ENCODE measurements at regions not wholly inside any gene's neighbourhood (a gene's known extent, or its start where the extent isn't known, plus 50 kb on each side); places are given as distances from the start of the nearest gene placed in this dataset.

DNA sequence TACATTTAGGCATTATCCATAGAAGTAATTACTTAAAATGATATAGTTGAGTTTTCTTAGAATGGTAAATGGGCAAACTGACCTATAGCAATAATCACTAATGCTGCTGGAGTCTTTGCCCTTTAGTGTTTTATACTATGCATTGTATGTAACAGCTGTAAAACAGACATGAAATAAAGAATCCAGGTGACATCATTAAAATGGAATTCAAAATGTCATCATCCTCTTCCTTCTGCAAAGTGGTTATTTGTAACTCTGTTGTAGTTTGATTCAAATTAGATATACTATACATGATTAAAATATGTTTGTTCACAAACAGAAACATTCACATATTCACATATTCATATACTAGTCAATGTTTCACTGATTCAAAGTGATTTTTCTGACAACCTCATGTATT lies 598.8 kb downstream of the SLC16A7 start:
- ChIA-PET POLR2A (no interaction called here), CTCF (no interaction called here)
- Mint-ChIP-seq H3K9me3 (peaks cover under 1% of the 10 kb centered on the region; the same call in 1 of the 2 replicates), H3K4me1 (peaks cover 9% of the 10 kb centered on the region), H3K36me3 (no peaks in the 10 kb centered on the region), H3K27ac (no peak overlapping the region), H3K4me3 (no peak overlapping the region), H3K27me3 (ENCODE audit: low read depth) (no peaks in the 10 kb centered on the region)
- DNase-seq (ENCODE audit: low spot score) (no peak), ATAC-seq (no peak)
- TF ChIP-seq, protein P1, sequence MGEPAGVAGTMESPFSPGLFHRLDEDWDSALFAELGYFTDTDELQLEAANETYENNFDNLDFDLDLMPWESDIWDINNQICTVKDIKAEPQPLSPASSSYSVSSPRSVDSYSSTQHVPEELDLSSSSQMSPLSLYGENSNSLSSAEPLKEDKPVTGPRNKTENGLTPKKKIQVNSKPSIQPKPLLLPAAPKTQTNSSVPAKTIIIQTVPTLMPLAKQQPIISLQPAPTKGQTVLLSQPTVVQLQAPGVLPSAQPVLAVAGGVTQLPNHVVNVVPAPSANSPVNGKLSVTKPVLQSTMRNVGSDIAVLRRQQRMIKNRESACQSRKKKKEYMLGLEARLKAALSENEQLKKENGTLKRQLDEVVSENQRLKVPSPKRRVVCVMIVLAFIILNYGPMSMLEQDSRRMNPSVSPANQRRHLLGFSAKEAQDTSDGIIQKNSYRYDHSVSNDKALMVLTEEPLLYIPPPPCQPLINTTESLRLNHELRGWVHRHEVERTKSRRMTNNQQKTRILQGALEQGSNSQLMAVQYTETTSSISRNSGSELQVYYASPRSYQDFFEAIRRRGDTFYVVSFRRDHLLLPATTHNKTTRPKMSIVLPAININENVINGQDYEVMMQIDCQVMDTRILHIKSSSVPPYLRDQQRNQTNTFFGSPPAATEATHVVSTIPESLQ (CRISPR knock-in tag; IDR thresholded peaks at IDR 0.05) = no peak

- TF ChIP-seq, protein P2, sequence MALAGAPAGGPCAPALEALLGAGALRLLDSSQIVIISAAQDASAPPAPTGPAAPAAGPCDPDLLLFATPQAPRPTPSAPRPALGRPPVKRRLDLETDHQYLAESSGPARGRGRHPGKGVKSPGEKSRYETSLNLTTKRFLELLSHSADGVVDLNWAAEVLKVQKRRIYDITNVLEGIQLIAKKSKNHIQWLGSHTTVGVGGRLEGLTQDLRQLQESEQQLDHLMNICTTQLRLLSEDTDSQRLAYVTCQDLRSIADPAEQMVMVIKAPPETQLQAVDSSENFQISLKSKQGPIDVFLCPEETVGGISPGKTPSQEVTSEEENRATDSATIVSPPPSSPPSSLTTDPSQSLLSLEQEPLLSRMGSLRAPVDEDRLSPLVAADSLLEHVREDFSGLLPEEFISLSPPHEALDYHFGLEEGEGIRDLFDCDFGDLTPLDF (CRISPR knock-in tag; IDR thresholded peaks at IDR 0.05) = no peak
- TF ChIP-seq KAT7 (CRISPR knock-in tag; IDR thresholded peaks at IDR 0.05; ENCODE audit: borderline replicate concordance) (no peak), ZNF121 (CRISPR knock-in tag; IDR thresholded peaks at IDR 0.05) (no peak), IRF2 (CRISPR knock-in tag; IDR thresholded peaks at IDR 0.05; ENCODE audit: borderline replicate concordance, low read depth) (no peak), RORB (CRISPR knock-in tag; IDR thresholded peaks at IDR 0.05) (no peak), ZNF317 (CRISPR knock-in tag; IDR thresholded peaks at IDR 0.05; ENCODE audit: borderline replicate concordance, low read depth) (no peak), NFE2L1 (CRISPR knock-in tag; IDR thresholded peaks at IDR 0.05) (no peak), FOXK1 (CRISPR knock-in tag; IDR thresholded peaks at IDR 0.05) (no peak), MXD4 (CRISPR knock-in tag; IDR thresholded peaks at IDR 0.05; ENCODE audit: borderline replicate concordance) (no peak), MAX (CRISPR knock-in tag; IDR thresholded peaks at IDR 0.05) (no peak), NR1H2 (CRISPR knock-in tag; IDR thresholded peaks at IDR 0.05) (no peak), ZBTB21 (CRISPR knock-in tag; IDR thresholded peaks at IDR 0.05; ENCODE audit: borderline replicate concordance) (no peak)
- TF ChIP-seq, protein P3, sequence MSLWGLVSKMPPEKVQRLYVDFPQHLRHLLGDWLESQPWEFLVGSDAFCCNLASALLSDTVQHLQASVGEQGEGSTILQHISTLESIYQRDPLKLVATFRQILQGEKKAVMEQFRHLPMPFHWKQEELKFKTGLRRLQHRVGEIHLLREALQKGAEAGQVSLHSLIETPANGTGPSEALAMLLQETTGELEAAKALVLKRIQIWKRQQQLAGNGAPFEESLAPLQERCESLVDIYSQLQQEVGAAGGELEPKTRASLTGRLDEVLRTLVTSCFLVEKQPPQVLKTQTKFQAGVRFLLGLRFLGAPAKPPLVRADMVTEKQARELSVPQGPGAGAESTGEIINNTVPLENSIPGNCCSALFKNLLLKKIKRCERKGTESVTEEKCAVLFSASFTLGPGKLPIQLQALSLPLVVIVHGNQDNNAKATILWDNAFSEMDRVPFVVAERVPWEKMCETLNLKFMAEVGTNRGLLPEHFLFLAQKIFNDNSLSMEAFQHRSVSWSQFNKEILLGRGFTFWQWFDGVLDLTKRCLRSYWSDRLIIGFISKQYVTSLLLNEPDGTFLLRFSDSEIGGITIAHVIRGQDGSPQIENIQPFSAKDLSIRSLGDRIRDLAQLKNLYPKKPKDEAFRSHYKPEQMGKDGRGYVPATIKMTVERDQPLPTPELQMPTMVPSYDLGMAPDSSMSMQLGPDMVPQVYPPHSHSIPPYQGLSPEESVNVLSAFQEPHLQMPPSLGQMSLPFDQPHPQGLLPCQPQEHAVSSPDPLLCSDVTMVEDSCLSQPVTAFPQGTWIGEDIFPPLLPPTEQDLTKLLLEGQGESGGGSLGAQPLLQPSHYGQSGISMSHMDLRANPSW (CRISPR knock-in tag; conservative IDR thresholded peaks at IDR 0.05; ENCODE audit: low read depth) = no peak
- TF ChIP-seq, protein P4, sequence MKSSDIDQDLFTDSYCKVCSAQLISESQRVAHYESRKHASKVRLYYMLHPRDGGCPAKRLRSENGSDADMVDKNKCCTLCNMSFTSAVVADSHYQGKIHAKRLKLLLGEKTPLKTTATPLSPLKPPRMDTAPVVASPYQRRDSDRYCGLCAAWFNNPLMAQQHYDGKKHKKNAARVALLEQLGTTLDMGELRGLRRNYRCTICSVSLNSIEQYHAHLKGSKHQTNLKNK (CRISPR knock-in tag; IDR thresholded peaks at IDR 0.05) = no peak
- TF ChIP-seq, protein P5, sequence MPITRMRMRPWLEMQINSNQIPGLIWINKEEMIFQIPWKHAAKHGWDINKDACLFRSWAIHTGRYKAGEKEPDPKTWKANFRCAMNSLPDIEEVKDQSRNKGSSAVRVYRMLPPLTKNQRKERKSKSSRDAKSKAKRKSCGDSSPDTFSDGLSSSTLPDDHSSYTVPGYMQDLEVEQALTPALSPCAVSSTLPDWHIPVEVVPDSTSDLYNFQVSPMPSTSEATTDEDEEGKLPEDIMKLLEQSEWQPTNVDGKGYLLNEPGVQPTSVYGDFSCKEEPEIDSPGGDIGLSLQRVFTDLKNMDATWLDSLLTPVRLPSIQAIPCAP (CRISPR knock-in tag; IDR thresholded peaks at IDR 0.05) = no peak
- TF ChIP-seq, protein P6, sequence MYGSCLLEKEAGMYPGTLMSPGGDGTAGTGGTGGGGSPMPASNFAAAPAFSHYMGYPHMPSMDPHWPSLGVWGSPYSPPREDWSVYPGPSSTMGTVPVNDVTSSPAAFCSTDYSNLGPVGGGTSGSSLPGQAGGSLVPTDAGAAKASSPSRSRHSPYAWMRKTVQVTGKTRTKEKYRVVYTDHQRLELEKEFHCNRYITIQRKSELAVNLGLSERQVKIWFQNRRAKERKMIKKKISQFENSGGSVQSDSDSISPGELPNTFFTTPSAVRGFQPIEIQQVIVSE (CRISPR knock-in tag; IDR thresholded peaks at IDR 0.05; ENCODE audit: borderline replicate concordance) = no peak
- ATAC-seq (no peak), DNase-seq (ENCODE audit: low spot score) (no peak)
- H3K36me3 Mint-ChIP-seq = no peaks in the 10 kb centered on the region
- CTCF ChIA-PET = no interaction called here
- H3K4me3 Mint-ChIP-seq = no peak overlapping the region
- POLR2A ChIA-PET = no interaction called here
- H3K4me1 Mint-ChIP-seq = peaks cover 9% of the 10 kb centered on the region
- H3K9me3 Mint-ChIP-seq = no peaks in the 10 kb centered on the region
- H3K27me3 Mint-ChIP-seq (ENCODE audit: low read depth) = no peaks in the 10 kb centered on the region
- no peak overlapping the region for H3K27ac Mint-ChIP-seq
These were observed 599.7 kb downstream of the SLC16A7 start for GRCh38 chr12:60195483-60195882.
